Heart right ventricle (tissue), 16 donors: ENCODE measurements at regions not wholly inside any gene's neighbourhood (a gene's known extent, or its start where the extent isn't known, plus 50 kb on each side); places are given as distances from the start of the nearest gene placed in this dataset.

Experiments used
- ATAC-seq, 8 donors: fragments of 200-7000 bp; cut with Tn5 transposase; one replicate each; pipeline ENCODE4 v1.9.1; 2020; ENCODE audit warnings: mild to moderate bottlenecking in 8 of 8, moderate library complexity in 8 of 8, moderate number of reproducible peaks in 1 of 8
- DNase-seq, 2 donors: peaks; one replicate each; pipeline ENCODE4 v3.0.0-alpha.2; 2020
- H3K27ac ChIP-seq, 10 donors: fragments of 200-600 bp; sonication (generic) in 2 of 10; one replicate each; pipeline versions ENCODE4 v1.5.0 to v1.8.0; 2020 to 2022; ENCODE audit warnings: mild to moderate bottlenecking in 3 of 10
- H3K27me3 ChIP-seq, 7 donors: fragments of 200-600 bp; one replicate each; pipeline ENCODE4 v1.8.0; 2021 to 2022; ENCODE audit warnings: mild to moderate bottlenecking in 2 of 7
- H3K36me3 ChIP-seq, 9 donors: fragments of 200-600 bp; sonication (generic) in 1 of 9; one replicate each; pipeline versions ENCODE4 v1.5.0 to v1.8.0; 2020 to 2022; ENCODE audit warnings: mild to moderate bottlenecking in 2 of 9
- H3K4me1 ChIP-seq, 9 donors: fragments of 200-600 bp; sonication (generic) in 1 of 9; one replicate each; pipeline versions ENCODE4 v1.5.0 to v1.8.0; 2020 to 2022; ENCODE audit warnings: mild to moderate bottlenecking in 4 of 9
- H3K4me3 ChIP-seq, 10 donors: fragments of 200-600 bp; sonication (generic) in 2 of 10; one replicate each; pipeline versions ENCODE4 v1.5.0 to v1.8.0; 2020 to 2022; ENCODE audit warnings: mild to moderate bottlenecking in 7 of 10, moderate library complexity in 2 of 10
- H3K9me3 ChIP-seq, 11 donors: fragments of 200-600 bp in 10 of 11; sonication (generic) in 2 of 11; one replicate each; pipeline versions ENCODE4 v1.5.0 to v1.8.0; 2013 to 2022; ENCODE audit warnings: mild to moderate bottlenecking in 2 of 11, control low read depth in 1 of 11, moderate library complexity in 1 of 11
- WGBS, 2 donors: extraction: QIAGEN DNeasy Blood & Tissue Kit; methylation state at CpG; one replicate each; pipeline ENCODE4 v1.1.7; 2013; ENCODE audit warnings: inconsistent platforms in 1 of 2; 5-methylcytosine and 5-hydroxymethylcytosine counted together
- intact Hi-C, 10 donors: fragments of 100-400 bp; cut with DNase I; formaldehyde crosslinking; loops; one replicate each; pipeline versions ENCODE4 v1.11.1 to v1.14.2; 2022
- TF ChIP-seq, protein P1 (sequence below), 9 donors: fragments of 200-600 bp; sonication (generic) in 2 of 9; IDR thresholded peaks; one replicate each; pipeline versions ENCODE4 v1.5.0 to v1.8.0; 2021 to 2022; ENCODE audit warnings: antibody characterized with exemption in 9 of 9, mild to moderate bottlenecking in 5 of 9, moderate library complexity in 1 of 9
- donor health status: Arrhythmogenic right ventricular cardiomyopathy.
- donor health status: ischemic (EF 13 %, LVEDD 7.1; RV severe dilation, severe dysfunction).
- donor health status: healthy with polysubstance abuse.
- donor health status: DM: no; HTN: yes; CAD: no.
- donor health status: DM: no; HTN: no; CAD: no.
- donor health status: ischemic (EF 25% LVEDD 6.9; RV normal size, moderate dysfunction).
- donor health status: ischemic (EF 25% LVEDD 5.7; RV mildly dilated, moderate dysfunction).
- donor health status: healthy.
- donor health status: DM: yes; HTN: yes; CAD: no.
- donor health status: Ischemic cardiomyopathy.
- donor health status: ischemic (EF 35%, LVEDD 5.7; RV mildly dilated, moderate dysfunction).
- donor health status: nonischemic (EF 11% LVEDD 7.7; RV severe dilation, severe dysfunction).
- donor health status: DM: yes; HTN: yes; CAD: no.
- donor health status: PGD.
- donor health status: ischemic (EF 29% LVEDD 5.4; RV normal size, mild dysfunction).
- donor health status: nonischemic (EF 23%, LVEDD 6.1; RV moderate dilation, normal function).

GRCh38 chr2:64331849-64332699, 121.9 kb upstream of the LGALSL start:
- TF ChIP-seq, protein P1, sequence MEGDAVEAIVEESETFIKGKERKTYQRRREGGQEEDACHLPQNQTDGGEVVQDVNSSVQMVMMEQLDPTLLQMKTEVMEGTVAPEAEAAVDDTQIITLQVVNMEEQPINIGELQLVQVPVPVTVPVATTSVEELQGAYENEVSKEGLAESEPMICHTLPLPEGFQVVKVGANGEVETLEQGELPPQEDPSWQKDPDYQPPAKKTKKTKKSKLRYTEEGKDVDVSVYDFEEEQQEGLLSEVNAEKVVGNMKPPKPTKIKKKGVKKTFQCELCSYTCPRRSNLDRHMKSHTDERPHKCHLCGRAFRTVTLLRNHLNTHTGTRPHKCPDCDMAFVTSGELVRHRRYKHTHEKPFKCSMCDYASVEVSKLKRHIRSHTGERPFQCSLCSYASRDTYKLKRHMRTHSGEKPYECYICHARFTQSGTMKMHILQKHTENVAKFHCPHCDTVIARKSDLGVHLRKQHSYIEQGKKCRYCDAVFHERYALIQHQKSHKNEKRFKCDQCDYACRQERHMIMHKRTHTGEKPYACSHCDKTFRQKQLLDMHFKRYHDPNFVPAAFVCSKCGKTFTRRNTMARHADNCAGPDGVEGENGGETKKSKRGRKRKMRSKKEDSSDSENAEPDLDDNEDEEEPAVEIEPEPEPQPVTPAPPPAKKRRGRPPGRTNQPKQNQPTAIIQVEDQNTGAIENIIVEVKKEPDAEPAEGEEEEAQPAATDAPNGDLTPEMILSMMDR (IDR thresholded peaks at IDR 0.05), result no peak

DNA sequence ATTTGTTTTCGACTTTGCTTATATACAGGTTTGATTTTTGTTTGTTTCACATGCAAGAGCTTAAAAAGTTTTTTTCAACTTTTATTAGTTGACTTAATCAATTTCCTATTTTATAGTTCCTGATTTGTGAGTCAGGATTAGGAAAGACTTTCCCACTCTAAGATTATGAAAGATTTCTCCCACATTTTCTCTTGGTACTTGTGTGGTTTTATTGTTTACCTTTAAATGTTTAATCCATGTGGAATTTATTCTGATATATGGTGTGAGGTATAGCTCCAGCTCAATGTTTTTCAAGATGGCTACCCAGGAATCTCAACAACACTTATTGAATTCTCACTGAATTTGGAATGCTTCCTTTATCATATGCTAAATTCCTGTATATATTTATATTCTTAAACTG, 117.8 kb upstream of the LGALSL start:
- TF ChIP-seq, protein P1 (IDR thresholded peaks at IDR 0.05), result no peak
- Histone ChIP-seq H3K27me3 (peaks cover 0 to 5% (median 0%) of the 10 kb centered on the region in 7 donors), H3K9me3 (no peaks in the 10 kb centered on the region), H3K4me3 (no peak overlapping the region), H3K4me1 (peaks cover 0 to 16% (median 5%) of the 10 kb centered on the region in 9 donors), H3K27ac (no peak overlapping the region), H3K36me3 (no peaks in the 10 kb centered on the region)
- 96 to 97% methylated on average over 1 of the region's 1 CpG for WGBS, 2 donors
- ATAC-seq (no peak), DNase-seq (no peak)
- intact Hi-C loops, result loop anchor here in 5 of 10 donors (10.0 kb wide), 4 partner anchors 69 to 539 kb away; no protein-coding TSS in a partner anchor

More at GRCh38 chr2:64331849-64332699, 121.9 kb upstream of the LGALSL start:
- ATAC-seq, result no peak
- Histone ChIP-seq H3K36me3 (no peaks in the 10 kb centered on the region), H3K4me1 (peaks cover 15 to 48% (median 40%) of the 10 kb centered on the region in 9 donors), H3K27ac (peak overlapping the region in 5 of 10 donors; percentile 16 to 85 (median 78)), H3K9me3 (no peaks in the 10 kb centered on the region), H3K4me3 (no peak overlapping the region), H3K27me3 (no peaks in the 10 kb centered on the region)
- DNase-seq, result no peak
- intact Hi-C loops, result loop anchor here (1.0 to 10.0 kb wide), 16 partner anchors 70 to 543 kb away; no protein-coding TSS in a partner anchor
- 80 to 86% methylated on average over 8 of the region's 8 CpGs for WGBS, 2 donors

GRCh38 chr2:64337314-64337713, 116.6 kb upstream of the LGALSL start:
- intact Hi-C loops, result loop anchor here in 5 of 10 donors (10.0 kb wide), 4 partner anchors 67 to 537 kb away; no protein-coding TSS in a partner anchor
- Histone ChIP-seq H3K36me3 (no peaks in the 10 kb centered on the region), H3K4me1 (peaks cover 0 to 9% (median 0%) of the 10 kb centered on the region in 9 donors), H3K27me3 (peaks cover 0 to 5% (median 0%) of the 10 kb centered on the region in 7 donors), H3K9me3 (no peaks in the 10 kb centered on the region), H3K27ac (no peak overlapping the region), H3K4me3 (no peak overlapping the region)
- 94% methylated on average over 3 of the region's 3 CpGs for WGBS, 2 donors
- TF ChIP-seq, protein P1 (IDR thresholded peaks at IDR 0.05), result no peak
- no peak for DNase-seq
- no peak for ATAC-seq

- ATAC-seq (no peak), DNase-seq (no peak)
- TF ChIP-seq, protein P1 (IDR thresholded peaks at IDR 0.05), result no peak
- peaks cover 0 to 5% (median 0%) of the 10 kb centered on the region in 7 donors for H3K27me3 ChIP-seq
- H3K27ac ChIP-seq, result no peak overlapping the region
- H3K36me3 ChIP-seq, result no peaks in the 10 kb centered on the region
- peaks cover 0 to 9% (median 0%) of the 10 kb centered on the region in 9 donors for H3K4me1 ChIP-seq
- no peak overlapping the region for H3K4me3 ChIP-seq
- H3K9me3 ChIP-seq, result no peaks in the 10 kb centered on the region
- 78 to 95% methylated on average over 4 of the region's 4 CpGs for WGBS, 2 donors
- intact Hi-C loops, result loop anchor here in 5 of 10 donors (10.0 kb wide), 4 partner anchors 67 to 537 kb away; no protein-coding TSS in a partner anchor
Observed at GRCh38 chr2:64338108-64338507, 115.9 kb upstream of the LGALSL start.
